SK-N-SH (cell line): ENCODE measurements at regions not wholly inside any gene's neighbourhood (a gene's known extent, or its start where the extent isn't known, plus 50 kb on each side); places are given as distances from the start of the nearest gene placed in this dataset.

Experiments
- CTCF ChIA-PET: fragments of 300-600, 350-600 bp; formaldehyde crosslinking; extraction: SDS; loops from one replicate; lab custom pipeline; 2021; lab: Yijun Ruan, JAX
- POLR2A ChIA-PET: fragments of 350-600 bp; sonication (Branson Sonifier 250); formaldehyde crosslinking; extraction: SDS; loops from one replicate; lab custom pipeline; 2020; ENCODE audit warnings: antibody characterized with exemption, inconsistent platforms; lab: Yijun Ruan, JAX
- DNase-seq: peaks from one replicate; pipeline ENCODE4 v3.0.0; 2012
- H2AFZ ChIP-seq: fragments of 200-600 bp; sonication (generic); 2 replicates; pipeline ENCODE4 v1.8.1; 2016; ENCODE audit warnings: antibody characterized with exemption, mild to moderate bottlenecking, low read depth
- H3F3A ChIP-seq: fragments of 200-600 bp; sonication (generic); replicated peaks from 2 replicates; pipeline ENCODE3; 2016; ENCODE audit warnings: antibody characterized with exemption, mild to moderate bottlenecking; ENCODE audit not compliant: insufficient read depth
- H3K27ac ChIP-seq, 2 experiments: fragments of 200-500 bp in 1 of 2; fragments of 200-600 bp in 1 of 2; sonication (Bioruptor generic) in 1 of 2; sonication (generic), shearing (Covaris generic) in 1 of 2; 2 replicates each; pipeline versions ENCODE4 v1.5.1 to v1.6.1; 2014 to 2016; ENCODE audit warnings: low read depth in 2 of 2, inconsistent platforms in 1 of 2, low read length in 1 of 2, mild to moderate bottlenecking in 1 of 2, mixed read lengths in 1 of 2
- H3K27me3 ChIP-seq: fragments of 200-600 bp; sonication (generic), shearing (Covaris generic); 2 replicates; pipeline ENCODE4 v1.6.1; 2016; ENCODE audit warnings: mixed run types; ENCODE audit not compliant: insufficient read depth
- H3K36me3 ChIP-seq, 2 experiments: fragments of 200-500 bp in 1 of 2; fragments of 200-600 bp in 1 of 2; sonication (Bioruptor generic) in 1 of 2; sonication (generic) in 1 of 2; replicated peaks in 1 of 2; 2 replicates each; pipeline versions ENCODE3 to v1.5.1; 2014 to 2016; ENCODE audit warnings: low read length in 1 of 2, mild to moderate bottlenecking in 1 of 2; ENCODE audit not compliant: insufficient read depth in 2 of 2, control insufficient read depth in 1 of 2
- H3K4me1 ChIP-seq, 2 experiments: fragments of 200-500 bp in 1 of 2; fragments of 200-600 bp in 1 of 2; sonication (Bioruptor generic) in 1 of 2; sonication (generic), shearing (Covaris generic) in 1 of 2; 2 replicates each; pipeline versions ENCODE4 v1.5.1 to v1.6.1; 2014 to 2016; ENCODE audit warnings: low read depth in 1 of 2, low read length in 1 of 2, mixed run types in 1 of 2; ENCODE audit not compliant: insufficient read depth in 2 of 2, control insufficient read depth in 1 of 2
- H3K4me2 ChIP-seq: fragments of 200-600 bp; sonication (generic), shearing (Covaris generic); 2 replicates; pipeline ENCODE4 v1.6.1; 2017; ENCODE audit warnings: mixed run types
- H3K4me3 ChIP-seq, 2 experiments: fragments of 200-500 bp in 1 of 2; fragments of 200-600 bp in 1 of 2; sonication (Bioruptor generic) in 1 of 2; sonication (generic), shearing (Covaris generic) in 1 of 2; 2 replicates each; pipeline versions ENCODE4 v1.5.1 to v1.8.1; 2014 to 2016; ENCODE audit warnings: low read depth in 2 of 2, inconsistent platforms in 1 of 2, low read length in 1 of 2, mild to moderate bottlenecking in 1 of 2, mixed read lengths in 1 of 2, moderate library complexity in 1 of 2
- H3K79me2 ChIP-seq: fragments of 200-600 bp; sonication (generic); 2 replicates; pipeline ENCODE4 v1.8.1; 2017; ENCODE audit warnings: mild to moderate bottlenecking; ENCODE audit not compliant: insufficient read depth
- H3K9ac ChIP-seq: fragments of 200-600 bp; sonication (generic); 2 replicates; pipeline ENCODE4 v1.6.1; 2017; ENCODE audit warnings: mixed run types
- H3K9me2 ChIP-seq: fragments of 200-600 bp; sonication (generic); 2 replicates; pipeline ENCODE4 v1.6.1; 2017; ENCODE audit warnings: mixed run types
- H3K9me3 ChIP-seq: fragments of 200-600 bp; sonication (generic); 2 replicates; pipeline ENCODE4 v1.6.1; 2017; ENCODE audit warnings: mixed run types, mild to moderate bottlenecking, moderate library complexity
- H4K20me1 ChIP-seq: fragments of 200-600 bp; sonication (generic); 2 replicates; pipeline ENCODE4 v1.6.1; 2017; ENCODE audit warnings: mild to moderate bottlenecking, mixed run types; ENCODE audit not compliant: insufficient read depth
- CTCF ChIP-seq: fragments of 200-600 bp; sonication (generic); IDR thresholded peaks from 2 replicates; pipeline ENCODE4 v1.6.1; 2017; ENCODE audit warnings: antibody characterized with exemption, mild to moderate bottlenecking, moderate library complexity
- FOXJ3 ChIP-seq: sonication (generic); formaldehyde crosslinking; IDR thresholded peaks from 2 replicates; pipeline ENCODE4 v1.5.1; 2020; ENCODE audit warnings: mild to moderate bottlenecking, missing genetic modification reagents
- NRF1 ChIP-seq: IDR thresholded peaks from 2 replicates; pipeline ENCODE4 v1.6.1; 2012; ENCODE audit warnings: low read depth, mild to moderate bottlenecking, low read length
- PBX3 ChIP-seq: IDR thresholded peaks from 2 replicates; pipeline ENCODE4; 2012
- RCOR1 ChIP-seq: fragments of 150-350 bp; IDR thresholded peaks from 2 replicates; pipeline ENCODE4 v1.6.1; 2017; ENCODE audit warnings: antibody characterized with exemption, low read length
- REST ChIP-seq: IDR thresholded peaks from 2 replicates; pipeline ENCODE4 v1.6.1; 2012; ENCODE audit warnings: mild to moderate bottlenecking, low read depth, low read length, moderate library complexity
- RXRA ChIP-seq: IDR thresholded peaks from 2 replicates; pipeline ENCODE4 v1.4.0; 2012; ENCODE audit warnings: low read depth, mild to moderate bottlenecking, borderline replicate concordance
- TAF1 ChIP-seq: IDR thresholded peaks from 2 replicates; pipeline ENCODE4 v1.6.1; 2012; ENCODE audit warnings: low read depth, mild to moderate bottlenecking, low read length, moderate library complexity, borderline replicate concordance
- USF2 ChIP-seq: fragments of 150-350 bp; IDR thresholded peaks from 2 replicates; pipeline ENCODE4 v1.6.1; 2017; ENCODE audit warnings: antibody characterized with exemption, low read length, low read depth, borderline replicate concordance
- YY1 ChIP-seq: IDR thresholded peaks from 2 replicates; pipeline ENCODE4 v1.4.0; 2012; ENCODE audit warnings: low read depth, mild to moderate bottlenecking
- WGBS: methylation state at CpG from one replicate; pipeline ENCODE4 v1.1.6; 2017; ENCODE audit warnings: low lambda C conversion rate; 5-methylcytosine and 5-hydroxymethylcytosine counted together

- no peak for TF ChIP-seq YY1
- no peak for TF ChIP-seq CTCF
- TF ChIP-seq RXRA = no peak
- no peak for TF ChIP-seq PBX3
- no peak for TF ChIP-seq FOXJ3 (CRISPR knock-in tag)
- no peak for TF ChIP-seq RCOR1
- no peak for TF ChIP-seq TAF1
- TF ChIP-seq USF2 = no peak
- no peak for TF ChIP-seq REST
- TF ChIP-seq NRF1 = no peak
- ChIA-PET CTCF (interaction anchor here (1.3 kb wide), 1 partner anchor 14 kb away, joined by 3 read pairs; no protein-coding TSS in a partner anchor), POLR2A (no interaction called here)
- no peak overlapping the region for H3K9ac ChIP-seq
- no peaks in the 10 kb centered on the region for H3K27me3 ChIP-seq
- no peaks in the 10 kb centered on the region for H3K9me2 ChIP-seq
- H3K79me2 ChIP-seq = no peaks in the 10 kb centered on the region; the same call in 1 of the 2 replicates
- no peaks in the 10 kb centered on the region; the same call in 1 of the 2 replicates for H3K9me3 ChIP-seq
- no peak overlapping the region for H3K4me2 ChIP-seq
- H3K4me3 ChIP-seq = no peak overlapping the region
- no peaks in the 10 kb centered on the region for H3F3A ChIP-seq
- WGBS = 56% methylated on average over 4 of the region's 4 CpGs
- H3K4me1 ChIP-seq = no peaks in the 10 kb centered on the region
- H3K27ac ChIP-seq = no peak overlapping the region
- no peaks in the 10 kb centered on the region for H4K20me1 ChIP-seq
- no peak overlapping the region for H2AFZ ChIP-seq
- no peak for DNase-seq
- H3K36me3 ChIP-seq = no peaks in the 10 kb centered on the region
Measured at GRCh38 chr4:34534916-34535315, 1709.4 kb downstream of the ARAP2 start.
